ENCODE measurements at regions not wholly inside any gene's neighbourhood (a gene's known extent, or its start where the extent isn't known, plus 50 kb on each side); places are given as distances from the start of the nearest gene placed in this dataset.

DNA sequence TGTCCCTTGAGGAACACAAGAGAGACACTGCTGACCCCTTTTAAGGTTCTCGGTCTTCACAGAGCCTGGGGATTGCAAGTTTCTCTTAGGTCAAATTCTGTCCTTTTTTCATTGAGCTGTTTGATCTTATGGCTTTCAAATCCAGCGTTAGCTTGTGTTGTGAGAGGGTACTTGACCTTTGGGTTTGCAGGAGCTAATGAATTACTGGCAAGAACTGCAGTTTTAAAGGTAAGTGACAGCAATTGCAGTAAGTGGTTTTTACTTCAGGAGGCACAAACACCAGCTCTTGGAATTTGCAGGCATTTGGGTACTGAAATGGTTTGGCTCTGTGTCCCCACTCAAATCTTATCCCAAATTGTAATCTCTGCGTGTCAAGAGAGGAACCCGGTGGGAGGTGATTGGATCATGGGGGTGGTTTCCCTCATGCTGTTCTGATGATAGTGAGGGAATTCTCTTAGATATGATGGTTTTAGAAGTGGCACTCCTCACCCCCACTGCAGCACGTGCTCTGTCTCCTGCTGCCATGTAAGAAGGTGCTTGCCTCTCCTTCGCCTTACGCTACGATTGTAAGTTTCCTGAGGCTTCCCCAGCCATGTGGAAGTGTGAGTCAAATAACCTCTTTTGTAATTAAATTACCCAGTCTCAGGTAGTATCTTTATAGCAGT lies 134.5 kb upstream of the LYPLAL1 start:
- 71 to 92% (median 81%) methylated on average over 8 of the region's 8 CpGs for WGBS, 5 donors
- no peak overlapping the region for H3K4me3 ChIP-seq
- intact Hi-C loops (cut with DNase I; ENCODE audit: low total_unique reads), result no loop called here
- no peaks in the 10 kb centered on the region for H3K4me1 ChIP-seq
- no peaks in the 10 kb centered on the region for H3K9me3 ChIP-seq
- H3K27me3 ChIP-seq (replicated peaks in 1 of 7), result no peaks in the 10 kb centered on the region
- no peaks in the 10 kb centered on the region for H3K36me3 ChIP-seq
- no peak overlapping the region for H3K27ac ChIP-seq
- DNase-seq, result no peak
- TF ChIP-seq POLR2AphosphoS5 (IDR thresholded peaks at IDR 0.05) (no peak), POLR2A (IDR thresholded peaks at IDR 0.05) (no peak)
- TF ChIP-seq, protein P1, sequence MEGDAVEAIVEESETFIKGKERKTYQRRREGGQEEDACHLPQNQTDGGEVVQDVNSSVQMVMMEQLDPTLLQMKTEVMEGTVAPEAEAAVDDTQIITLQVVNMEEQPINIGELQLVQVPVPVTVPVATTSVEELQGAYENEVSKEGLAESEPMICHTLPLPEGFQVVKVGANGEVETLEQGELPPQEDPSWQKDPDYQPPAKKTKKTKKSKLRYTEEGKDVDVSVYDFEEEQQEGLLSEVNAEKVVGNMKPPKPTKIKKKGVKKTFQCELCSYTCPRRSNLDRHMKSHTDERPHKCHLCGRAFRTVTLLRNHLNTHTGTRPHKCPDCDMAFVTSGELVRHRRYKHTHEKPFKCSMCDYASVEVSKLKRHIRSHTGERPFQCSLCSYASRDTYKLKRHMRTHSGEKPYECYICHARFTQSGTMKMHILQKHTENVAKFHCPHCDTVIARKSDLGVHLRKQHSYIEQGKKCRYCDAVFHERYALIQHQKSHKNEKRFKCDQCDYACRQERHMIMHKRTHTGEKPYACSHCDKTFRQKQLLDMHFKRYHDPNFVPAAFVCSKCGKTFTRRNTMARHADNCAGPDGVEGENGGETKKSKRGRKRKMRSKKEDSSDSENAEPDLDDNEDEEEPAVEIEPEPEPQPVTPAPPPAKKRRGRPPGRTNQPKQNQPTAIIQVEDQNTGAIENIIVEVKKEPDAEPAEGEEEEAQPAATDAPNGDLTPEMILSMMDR (IDR thresholded peaks at IDR 0.05 in 8 of 11, conservative IDR thresholded peaks at IDR 0.05 in 3 of 11), result no peak

DNA sequence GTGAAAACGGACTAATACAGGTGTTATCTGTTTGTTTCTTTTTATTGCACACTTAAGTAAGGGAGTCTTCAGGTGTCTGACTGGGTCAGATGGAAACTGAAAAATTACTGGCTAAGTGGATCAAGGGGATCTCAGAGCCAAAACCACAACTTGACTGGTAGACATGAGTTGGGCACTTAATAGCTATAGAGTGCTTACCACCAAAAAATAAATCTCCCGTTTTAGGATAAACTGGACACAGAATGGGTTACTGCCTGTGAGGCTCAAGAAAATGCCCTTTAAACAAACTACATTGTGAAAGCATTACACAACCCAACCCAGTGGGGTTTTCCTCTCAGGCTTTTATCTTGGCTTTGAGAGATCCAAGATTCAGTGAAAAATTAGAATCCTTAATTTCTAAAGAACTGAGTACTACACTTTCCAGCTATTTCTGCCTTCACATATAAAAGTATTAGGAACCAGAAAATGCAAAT lies 134.0 kb upstream of the LYPLAL1 start:
- no peak for DNase-seq
- no peak overlapping the region for H3K4me3 ChIP-seq
- TF ChIP-seq POLR2AphosphoS5 (IDR thresholded peaks at IDR 0.05) (no peak), POLR2A (IDR thresholded peaks at IDR 0.05) (no peak)
- TF ChIP-seq, protein P1 (IDR thresholded peaks at IDR 0.05 in 8 of 11, conservative IDR thresholded peaks at IDR 0.05 in 3 of 11), result no peak
- H3K27me3 ChIP-seq (replicated peaks in 1 of 7), result no peaks in the 10 kb centered on the region
- no peaks in the 10 kb centered on the region for H3K4me1 ChIP-seq
- 74 to 92% (median 90%) methylated on average over 2 of the region's 2 CpGs for WGBS, 5 donors
- H3K9me3 ChIP-seq, result no peaks in the 10 kb centered on the region
- H3K27ac ChIP-seq, result no peak overlapping the region
- intact Hi-C loops (cut with DNase I; ENCODE audit: low total_unique reads), result no loop called here
- no peaks in the 10 kb centered on the region for H3K36me3 ChIP-seq

DNA sequence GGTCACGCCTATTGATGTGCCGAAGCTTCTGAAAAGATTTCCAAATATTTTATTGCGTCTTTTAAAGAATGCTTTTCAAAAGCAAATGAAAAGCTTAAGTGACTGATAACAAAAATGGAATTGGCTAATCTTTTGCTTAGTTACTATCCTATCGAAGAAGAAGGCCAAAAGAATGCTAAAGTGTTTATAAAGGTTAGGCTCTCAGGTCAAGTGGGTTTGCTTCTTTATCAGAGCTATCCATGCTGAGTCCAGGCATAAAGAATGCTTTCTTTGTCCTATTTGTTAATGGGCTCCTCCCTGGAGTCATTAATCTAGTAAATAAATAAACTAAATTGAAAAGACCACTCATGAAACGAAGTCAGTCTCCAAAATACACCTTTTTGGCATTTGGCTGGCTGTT lies 133.4 kb upstream of the LYPLAL1 start:
- Histone ChIP-seq H3K4me1 (no peaks in the 10 kb centered on the region), H3K9me3 (no peaks in the 10 kb centered on the region), H3K36me3 (no peaks in the 10 kb centered on the region), H3K4me3 (no peak overlapping the region), H3K27ac (no peak overlapping the region), H3K27me3 (replicated peaks in 1 of 7) (no peaks in the 10 kb centered on the region)
- 75 to 80% (median 76%) methylated on average over 5 of the region's 5 CpGs for WGBS, 5 donors
- TF ChIP-seq, protein P1 (IDR thresholded peaks at IDR 0.05 in 8 of 11, conservative IDR thresholded peaks at IDR 0.05 in 3 of 11), result no peak
- TF ChIP-seq POLR2AphosphoS5 (IDR thresholded peaks at IDR 0.05) (no peak), POLR2A (IDR thresholded peaks at IDR 0.05) (no peak)
- intact Hi-C loops (cut with DNase I; ENCODE audit: low total_unique reads), result no loop called here
- DNase-seq, result no peak

DNA sequence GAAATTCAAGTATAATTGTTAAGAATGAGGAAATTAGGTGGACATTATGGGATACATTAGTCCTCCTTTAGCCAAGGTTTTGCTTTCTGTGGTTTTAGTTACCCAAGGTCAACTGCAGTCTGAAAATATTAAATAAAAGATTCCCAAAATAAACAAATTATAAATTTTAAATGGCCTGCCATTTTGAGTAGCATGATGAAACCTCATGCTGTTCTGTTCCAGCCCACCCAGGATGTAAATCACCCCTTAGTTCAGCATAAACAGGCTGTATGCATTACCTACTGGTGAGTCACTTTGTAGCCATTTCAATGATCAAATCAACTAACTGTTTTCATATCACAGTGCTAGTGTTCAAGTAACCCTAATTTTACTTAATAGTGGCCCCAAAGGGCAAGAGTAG lies 132.5 kb upstream of the LYPLAL1 start:
- Histone ChIP-seq H3K27ac (no peak overlapping the region), H3K27me3 (replicated peaks in 1 of 7) (no peaks in the 10 kb centered on the region), H3K4me1 (no peaks in the 10 kb centered on the region), H3K36me3 (no peaks in the 10 kb centered on the region), H3K4me3 (no peak overlapping the region), H3K9me3 (no peaks in the 10 kb centered on the region)
- DNase-seq, result no peak
- intact Hi-C loops (cut with DNase I; ENCODE audit: low total_unique reads), result no loop called here
- TF ChIP-seq, protein P1 (IDR thresholded peaks at IDR 0.05 in 8 of 11, conservative IDR thresholded peaks at IDR 0.05 in 3 of 11), result no peak
